ENCODE measurements at regions not wholly inside any gene's neighbourhood (a gene's known extent, or its start where the extent isn't known, plus 50 kb on each side); places are given as distances from the start of the nearest gene placed in this dataset.

GRCh38 chr10:111822661-111823060 is 360.9 kb downstream of the GPAM start:
- DNase-seq (ENCODE audit: low read depth) = no peak

- DNase-seq (ENCODE audit: low read depth) = no peak
These were observed 359.4 kb downstream of the GPAM start for GRCh38 chr10:111824128-111824527.

- no peak for DNase-seq (ENCODE audit: low read depth)
These were observed 353.2 kb downstream of the GPAM start for GRCh38 chr10:111830359-111830758.

GRCh38 chr10:111831058-111831457 is 352.5 kb downstream of the GPAM start:
- no peak for DNase-seq (ENCODE audit: low read depth)

DNA sequence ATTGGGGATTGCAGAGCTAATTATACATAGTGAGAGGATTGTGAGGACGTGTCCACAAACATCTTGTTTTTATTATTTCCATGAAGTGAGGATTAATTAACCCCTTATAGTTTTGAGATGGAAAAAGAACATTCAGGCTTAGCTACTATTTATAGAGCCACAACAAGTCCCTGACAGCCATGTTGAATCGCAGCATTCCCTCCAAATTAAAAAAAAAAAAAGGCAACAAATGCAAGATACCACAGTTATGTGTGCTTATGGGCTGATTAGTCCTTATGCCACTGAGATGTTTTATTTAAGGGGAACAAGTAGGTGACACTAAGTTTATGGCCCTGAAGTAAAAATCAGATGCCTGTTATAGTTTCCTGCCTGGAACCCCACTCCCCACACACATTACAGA is 350.3 kb downstream of the GPAM start:
- DNase-seq (ENCODE audit: low read depth) = no peak

DNA sequence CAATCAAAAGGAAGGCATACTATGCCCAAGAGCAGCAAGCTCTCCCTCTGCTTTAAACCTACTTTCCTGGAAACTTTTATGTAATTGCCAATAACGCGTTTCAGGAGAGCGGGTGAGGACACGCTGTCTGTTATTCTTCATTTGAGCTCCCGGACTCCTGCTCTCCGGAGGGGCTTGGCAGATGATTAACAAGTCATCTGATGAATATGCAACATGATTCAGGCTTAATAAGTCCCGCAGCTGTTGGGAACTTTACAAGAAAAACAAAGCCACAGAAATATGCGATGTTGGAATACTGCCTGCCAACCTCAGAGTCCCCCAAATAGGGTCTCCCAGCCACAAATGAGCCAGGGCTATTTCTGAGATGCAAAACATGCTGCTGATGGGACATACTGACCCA is 348.0 kb downstream of the GPAM start:
- DNase-seq (ENCODE audit: low read depth) = no peak

DNA sequence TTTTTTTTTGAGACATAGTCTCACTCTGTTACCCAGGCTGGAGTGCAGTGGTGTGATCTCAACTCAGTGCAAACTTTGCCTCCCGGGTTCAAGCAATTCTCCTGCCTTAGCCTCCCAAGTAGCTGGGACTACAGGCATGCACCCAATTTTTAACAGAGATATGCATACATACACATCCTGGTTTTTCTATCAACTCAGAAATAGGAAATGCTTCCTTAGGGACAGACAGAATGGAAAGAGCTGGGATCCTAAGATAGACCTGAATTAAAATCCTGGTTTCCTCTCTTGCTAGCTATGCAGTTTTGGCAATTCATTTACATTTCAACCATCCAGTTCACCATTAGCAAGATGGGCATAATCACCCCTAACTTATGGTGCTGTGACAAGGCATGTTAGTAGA is 347.5 kb downstream of the GPAM start:
- no peak for DNase-seq (ENCODE audit: low read depth)

GRCh38 chr10:111836571-111836970 is 347.0 kb downstream of the GPAM start:
- DNase-seq (ENCODE audit: low read depth) = no peak

DNA sequence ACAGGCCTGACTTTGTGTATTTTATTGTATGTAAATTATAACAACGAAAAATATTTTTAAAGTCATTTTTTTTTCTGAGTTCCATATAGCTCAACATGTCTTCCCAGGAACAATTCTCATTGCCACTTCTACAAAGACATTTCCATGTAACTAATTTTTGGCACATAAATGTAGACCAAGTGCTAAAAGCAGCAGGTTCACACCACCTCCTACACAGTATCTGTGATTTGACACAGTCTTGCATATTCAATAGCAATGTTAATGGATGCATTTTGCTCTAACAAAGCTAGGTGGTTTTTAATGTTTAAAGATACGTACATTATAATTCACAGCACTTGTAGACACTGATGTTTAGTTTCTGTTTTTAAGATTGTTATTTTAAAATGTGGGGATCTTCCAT is 346.5 kb downstream of the GPAM start:
- DNase-seq (ENCODE audit: low read depth) = no peak

- DNase-seq (ENCODE audit: low read depth) = no peak
These were observed 345.6 kb downstream of the GPAM start for GRCh38 chr10:111837985-111838384.

DNA sequence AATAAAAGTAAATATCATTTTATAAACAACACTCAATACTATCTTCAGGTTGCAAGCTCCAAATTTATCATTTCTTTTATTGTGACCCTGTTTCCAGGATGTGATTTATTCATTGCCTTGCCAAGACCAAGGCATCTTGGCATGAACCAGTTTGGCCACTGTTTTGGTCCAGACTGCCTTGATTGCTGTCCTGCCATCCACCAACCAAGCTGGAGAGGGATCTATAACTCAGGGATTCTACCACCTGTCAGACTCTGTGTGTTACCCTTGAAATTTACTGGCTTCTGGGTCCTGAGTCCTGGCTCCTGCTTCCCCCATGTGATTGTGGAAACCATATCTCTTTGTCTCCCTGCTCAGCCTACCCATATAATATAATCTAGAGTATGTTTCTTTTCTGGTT is 343.0 kb downstream of the GPAM start:
- no peak for DNase-seq (ENCODE audit: low read depth)

DNA sequence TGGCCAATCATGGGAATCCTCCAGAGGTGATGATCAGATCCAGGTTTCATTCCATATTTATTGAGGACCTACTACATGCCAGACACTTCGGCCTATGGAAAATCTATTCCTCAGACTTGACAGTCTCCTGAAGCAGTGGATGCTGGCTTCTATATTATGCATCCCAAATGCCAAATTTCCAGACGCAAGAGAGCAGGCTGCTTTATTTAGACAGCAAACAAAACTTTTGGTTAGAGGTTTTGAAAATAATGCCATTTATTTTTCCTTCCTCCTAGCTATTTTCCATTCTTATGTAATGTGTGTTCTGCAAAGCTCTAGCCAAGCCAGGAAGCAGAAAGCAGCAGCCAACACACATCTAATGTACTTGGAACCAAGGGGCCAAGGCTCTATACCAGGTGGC is 330.8 kb downstream of the GPAM start:
- no peak for DNase-seq (ENCODE audit: low read depth)

DNA sequence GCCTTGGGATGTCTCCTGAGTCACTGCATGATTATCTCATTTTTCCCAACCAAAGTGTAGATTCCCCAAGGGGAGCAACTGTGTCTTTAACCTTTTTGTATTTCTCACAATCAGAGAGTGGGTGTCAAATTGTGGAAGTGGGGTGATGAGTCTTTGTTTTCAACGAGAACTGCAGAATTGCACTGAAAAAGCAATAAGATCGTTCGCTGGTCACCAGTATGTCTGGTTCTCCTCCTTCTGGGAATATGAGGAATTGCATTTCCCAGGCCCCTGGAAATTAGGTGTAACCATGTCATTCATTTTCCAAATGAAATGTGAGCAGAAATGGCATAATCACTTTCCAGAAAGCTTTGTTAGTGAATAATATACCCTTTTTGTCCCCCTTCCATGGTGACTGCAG is 326.9 kb downstream of the GPAM start:
- no peak for DNase-seq (ENCODE audit: low read depth)

DNA sequence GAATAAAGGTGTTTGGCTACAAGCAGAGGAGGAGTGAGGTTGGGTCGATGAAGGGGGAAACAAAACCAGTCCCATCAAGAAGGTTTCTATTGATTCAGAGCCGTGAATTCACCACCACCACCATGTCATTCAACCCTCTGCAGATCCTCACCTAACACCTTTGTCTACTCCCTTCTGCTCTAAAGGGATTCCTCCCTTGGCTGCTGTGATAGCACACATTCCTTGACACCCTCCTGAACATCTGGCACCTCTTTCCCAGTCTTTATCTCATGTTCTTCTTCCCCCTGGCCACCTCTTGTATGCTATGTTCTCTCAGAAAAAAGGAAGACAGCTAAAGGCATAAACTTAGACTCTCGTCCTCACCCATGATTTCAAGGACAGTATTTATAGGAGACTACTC is 318.0 kb downstream of the GPAM start:
- no peak for DNase-seq (ENCODE audit: low read depth)

GRCh38 chr10:111871458-111871857 is 312.1 kb downstream of the GPAM start:
- DNase-seq (ENCODE audit: low read depth) = no peak

GRCh38 chr10:111872591-111872990 is 311.0 kb downstream of the GPAM start:
- no peak for DNase-seq (ENCODE audit: low read depth)

DNA sequence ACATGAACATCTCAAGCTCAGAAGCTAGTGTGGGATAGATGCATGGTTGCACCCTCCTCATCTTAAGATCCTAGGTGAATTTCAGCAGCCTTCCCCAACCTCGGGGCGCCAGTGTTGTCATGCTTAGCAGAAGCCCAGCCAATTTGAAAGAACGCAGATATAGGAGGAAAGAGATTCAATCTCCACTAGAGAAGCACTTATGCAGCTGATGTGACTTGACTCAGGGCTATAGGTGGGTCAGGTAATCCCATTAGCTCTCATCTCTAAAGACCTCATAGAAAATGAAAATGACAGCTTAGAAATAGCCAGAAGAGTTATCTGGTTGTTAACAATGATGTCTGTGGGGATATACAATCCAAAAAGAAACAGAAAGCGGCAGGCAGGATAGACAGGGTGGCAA is 310.5 kb downstream of the GPAM start:
- DNase-seq (ENCODE audit: low read depth) = no peak

- no peak for DNase-seq (ENCODE audit: low read depth)
These were observed 309.9 kb downstream of the GPAM start for GRCh38 chr10:111873621-111874135.

GRCh38 chr10:111874576-111874975 is 309.0 kb downstream of the GPAM start:
- DNase-seq (ENCODE audit: low read depth) = no peak

DNA sequence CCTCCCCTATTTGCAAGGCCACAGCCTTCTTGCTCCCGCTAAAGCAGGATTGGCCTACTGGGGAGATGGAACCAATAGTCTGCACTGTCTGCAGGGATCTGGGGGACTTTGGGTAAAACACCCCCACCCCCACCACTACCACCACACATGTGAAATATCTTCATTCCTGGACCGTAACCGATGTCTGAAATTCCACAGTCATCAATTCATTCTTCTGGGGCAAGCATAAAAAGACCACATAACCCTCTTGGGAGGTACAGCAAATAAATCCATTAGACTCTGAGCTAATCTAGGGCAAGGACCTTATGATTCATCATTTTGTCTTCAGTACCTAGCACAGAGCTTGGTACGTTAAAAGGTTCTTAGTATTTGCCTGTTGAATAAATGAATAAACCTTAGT is 307.8 kb downstream of the GPAM start:
- DNase-seq (ENCODE audit: low read depth) = no peak

DNA sequence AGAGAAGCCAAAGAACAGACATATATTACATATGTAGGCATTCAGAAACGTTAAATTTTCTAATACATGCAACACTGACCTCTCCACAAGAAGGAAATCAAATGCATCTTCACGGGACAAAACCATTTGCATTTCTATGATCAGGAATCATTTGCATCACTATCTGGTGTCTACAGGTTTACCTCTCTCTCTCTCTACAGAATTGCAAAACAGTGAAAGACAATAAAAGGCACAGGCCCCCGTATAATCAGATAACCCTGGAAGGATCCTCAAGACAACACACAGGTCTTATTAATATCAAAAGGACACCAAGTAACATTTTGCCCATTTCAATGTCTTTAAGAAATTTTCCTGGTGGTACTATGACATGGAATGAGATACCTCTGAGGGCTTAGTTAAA is 306.3 kb downstream of the GPAM start:
- DNase-seq (ENCODE audit: low read depth) = no peak

- DNase-seq (ENCODE audit: low read depth) = no peak
These were observed 303.6 kb downstream of the GPAM start for GRCh38 chr10:111879969-111880368.

- DNase-seq (ENCODE audit: low read depth) = no peak
These were observed 298.5 kb downstream of the GPAM start for GRCh38 chr10:111885046-111885445.

DNA sequence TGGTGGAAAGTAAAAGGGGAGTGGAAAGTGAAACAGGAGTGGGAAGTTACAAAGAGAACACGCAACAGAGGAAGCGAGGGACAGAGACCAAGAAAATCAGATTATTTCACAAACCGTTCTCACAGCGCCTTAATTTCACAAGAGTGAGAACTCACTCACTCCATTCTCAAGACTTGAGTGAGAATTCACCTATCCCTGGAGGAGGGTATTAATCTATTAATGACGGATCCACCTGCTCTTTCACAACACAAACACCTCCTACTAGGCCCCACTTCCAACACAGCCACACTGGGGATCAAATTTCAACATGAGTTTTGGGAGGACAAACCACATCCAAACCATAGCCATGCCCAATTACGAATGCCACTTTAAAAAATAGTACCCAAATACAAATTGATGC is 297.6 kb downstream of the GPAM start:
- DNase-seq (ENCODE audit: low read depth) = no peak

DNA sequence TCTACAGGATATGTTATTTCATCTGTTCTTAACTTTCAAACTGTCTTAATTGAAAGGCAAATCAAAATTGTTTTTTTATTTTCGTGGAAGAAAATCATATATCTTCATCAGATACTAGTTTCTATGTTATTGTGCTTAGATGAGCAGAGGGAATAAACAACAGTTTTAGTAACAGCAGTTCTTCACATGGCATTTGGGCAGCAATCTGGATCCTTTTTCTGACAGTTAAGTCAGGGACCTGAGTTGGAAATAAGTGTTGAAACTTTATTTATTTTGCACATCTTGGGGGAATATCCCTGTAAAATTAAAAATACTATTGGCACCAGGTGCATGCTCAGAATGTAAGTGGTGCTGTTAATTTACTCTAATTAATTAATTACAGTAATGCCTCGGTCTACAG is 296.3 kb downstream of the GPAM start:
- DNase-seq (ENCODE audit: low read depth) = no peak
